Peyer's patch (tissue), 4 donors: ENCODE measurements at regions not wholly inside any gene's neighbourhood (a gene's known extent, or its start where the extent isn't known, plus 50 kb on each side); places are given as distances from the start of the nearest gene placed in this dataset.

Experiments
- CTCF ChIP-seq, 6 experiments: fragments of 450-650 bp in 4 of 6; fragments of 200-600 bp in 2 of 6; sonication (generic) in 1 of 6; IDR thresholded peaks; one replicate each; pipeline ENCODE4 v1.5.1; 2017 to 2019; ENCODE audit warnings: antibody characterized with exemption in 6 of 6, mild to moderate bottlenecking in 3 of 6, moderate library complexity in 1 of 6
- POLR2A ChIP-seq, 2 donors: fragments of 450-650 bp; IDR thresholded peaks; one replicate each; pipeline ENCODE4 v1.5.1; 2017; ENCODE audit warnings: antibody characterized with exemption in 2 of 2, mild to moderate bottlenecking in 2 of 2, moderate library complexity in 2 of 2

- TF ChIP-seq CTCF (IDR thresholded peaks at IDR 0.05) (no peak), POLR2A (IDR thresholded peaks at IDR 0.05) (no peak)
Measured at GRCh38 chr1:4489486-4489885, 164.9 kb upstream of the AJAP1 start.
